Upper lobe of left lung (tissue), 6 donors: ENCODE measurements at regions not wholly inside any gene's neighbourhood (a gene's known extent, or its start where the extent isn't known, plus 50 kb on each side); places are given as distances from the start of the nearest gene placed in this dataset.

Experiments
- ATAC-seq, 2 donors: fragments of 200-7000 bp; cut with Tn5 transposase; one replicate each; pipeline ENCODE4 v1.9.1; 2022; ENCODE audit warnings: mild to moderate bottlenecking in 2 of 2, moderate library complexity in 2 of 2; ENCODE audit not compliant: low FRiP score in 2 of 2
- DNase-seq, 2 donors: peaks; one replicate each; pipeline ENCODE4 v3.0.0-alpha.2; 2019 to 2020
- H3K27ac ChIP-seq, 4 donors: fragments of 200-600 bp; sonication (generic); one replicate each; pipeline ENCODE4 v1.5.1; 2016 to 2019
- H3K27me3 ChIP-seq, 4 donors: fragments of 200-600 bp; sonication (generic); one replicate each; pipeline ENCODE4 v1.5.1; 2017 to 2019
- H3K36me3 ChIP-seq, 4 donors: fragments of 200-600 bp; sonication (generic); one replicate each; pipeline ENCODE4 v1.5.1; 2016 to 2019
- H3K4me1 ChIP-seq, 4 donors: fragments of 200-600 bp; sonication (generic); one replicate each; pipeline ENCODE4 v1.5.1; 2018 to 2019
- H3K4me3 ChIP-seq, 4 donors: fragments of 200-600 bp; sonication (generic); one replicate each; pipeline ENCODE4 v1.5.1; 2017 to 2019; ENCODE audit warnings: mild to moderate bottlenecking in 2 of 4, moderate library complexity in 1 of 4
- H3K9me3 ChIP-seq, 4 donors: fragments of 200-600 bp; sonication (generic); one replicate each; pipeline ENCODE4 v1.5.1; 2018 to 2019
- CTCF ChIP-seq, 6 experiments: fragments of 450-650 bp in 4 of 6; fragments of 200-600 bp in 2 of 6; sonication (generic) in 2 of 6; IDR thresholded peaks; one replicate each; pipeline ENCODE4 v1.5.1; 2016 to 2019; ENCODE audit warnings: antibody characterized with exemption in 6 of 6
- EP300 ChIP-seq, 4 donors: sonication (generic); formaldehyde crosslinking; IDR thresholded peaks; one replicate each; pipeline ENCODE4 v1.5.1; 2017; ENCODE audit warnings: antibody characterized with exemption in 4 of 4, control low read depth in 2 of 4
- POLR2A ChIP-seq, 4 donors: fragments of 450-650 bp; IDR thresholded peaks; one replicate each; pipeline ENCODE4 v1.5.1; 2016 to 2017; ENCODE audit warnings: antibody characterized with exemption in 4 of 4, mild to moderate bottlenecking in 2 of 4
- POLR2AphosphoS5 ChIP-seq, 2 donors: sonication (generic); formaldehyde crosslinking; IDR thresholded peaks; one replicate each; pipeline ENCODE4 v1.5.1; 2017; ENCODE audit warnings: antibody characterized with exemption in 2 of 2
- WGBS, 2 donors: methylation state at CpG; one replicate each; pipeline ENCODE4 v1.1.5; 2017 to 2018; 5-methylcytosine and 5-hydroxymethylcytosine counted together
- donor health status: DM: no; HTN: no; CAD: no; lungs with moderate emphysema.
- donor health status: DM: no; HTN: yes; CAD: no; lungs with severe emphysema.

GRCh38 chr10:85433248-85433647 is 933.3 kb downstream of the GRID1 start:
- Histone ChIP-seq H3K27ac (no peak overlapping the region), H3K4me3 (no peak overlapping the region), H3K27me3 (no peaks in the 10 kb centered on the region), H3K4me1 (no peaks in the 10 kb centered on the region), H3K9me3 (no peaks in the 10 kb centered on the region), H3K36me3 (no peaks in the 10 kb centered on the region)
- WGBS, 2 donors: 90 to 91% methylated on average over 7 of the region's 7 CpGs
- no peak for TF ChIP-seq EP300 (IDR thresholded peaks at IDR 0.05)
- TF ChIP-seq POLR2A (IDR thresholded peaks at IDR 0.05): no peak
- TF ChIP-seq CTCF (IDR thresholded peaks at IDR 0.05): no peak
- no peak for TF ChIP-seq POLR2AphosphoS5 (IDR thresholded peaks at IDR 0.05)
- DNase-seq (no peak), ATAC-seq (no peak)

GRCh38 chr10:85444868-85445267 is 921.7 kb downstream of the GRID1 start:
- Histone ChIP-seq H3K9me3 (no peaks in the 10 kb centered on the region), H3K27ac (no peak overlapping the region), H3K4me1 (no peaks in the 10 kb centered on the region), H3K27me3 (no peaks in the 10 kb centered on the region), H3K36me3 (no peaks in the 10 kb centered on the region), H3K4me3 (no peak overlapping the region)
- TF ChIP-seq POLR2AphosphoS5 (IDR thresholded peaks at IDR 0.05) (no peak), POLR2A (IDR thresholded peaks at IDR 0.05) (no peak), EP300 (IDR thresholded peaks at IDR 0.05) (no peak), CTCF (IDR thresholded peaks at IDR 0.05) (no peak)
- no peak for ATAC-seq
- 70 to 84% methylated on average over 2 of the region's 2 CpGs for WGBS, 2 donors
- DNase-seq: no peak

- Histone ChIP-seq H3K4me1 (no peaks in the 10 kb centered on the region), H3K27ac (no peak overlapping the region), H3K4me3 (no peak overlapping the region), H3K27me3 (no peaks in the 10 kb centered on the region), H3K36me3 (no peaks in the 10 kb centered on the region), H3K9me3 (no peaks in the 10 kb centered on the region)
- ATAC-seq: no peak
- no peak for TF ChIP-seq CTCF (IDR thresholded peaks at IDR 0.05)
- TF ChIP-seq POLR2AphosphoS5 (IDR thresholded peaks at IDR 0.05): no peak
- TF ChIP-seq POLR2A (IDR thresholded peaks at IDR 0.05): no peak
- no peak for TF ChIP-seq EP300 (IDR thresholded peaks at IDR 0.05)
- 60% methylated on average over 2 of the region's 2 CpGs for WGBS, 2 donors
- no peak for DNase-seq
Measured at GRCh38 chr10:85445702-85446101, 920.9 kb downstream of the GRID1 start.

DNA sequence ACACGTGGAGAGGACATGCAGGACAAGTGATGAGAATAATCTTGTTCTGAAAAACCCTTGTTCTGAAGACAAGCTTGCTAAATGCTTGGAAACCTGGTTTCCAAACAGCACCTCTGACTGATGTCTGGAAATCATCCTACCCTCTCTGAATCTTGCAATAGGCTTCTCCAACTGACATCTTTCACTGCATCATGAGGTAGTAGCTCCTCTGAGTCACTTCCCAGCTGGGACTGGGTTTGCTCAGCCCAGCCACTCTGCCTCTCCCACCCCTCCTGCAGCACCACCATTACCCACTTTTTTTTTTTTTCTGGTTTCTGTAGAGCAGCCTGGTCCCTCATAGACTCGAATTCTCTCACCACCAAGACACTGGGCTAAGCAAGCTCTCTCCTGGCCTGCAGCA is 919.8 kb downstream of the GRID1 start:
- ATAC-seq (no peak), DNase-seq (no peak)
- Histone ChIP-seq H3K4me1 (no peaks in the 10 kb centered on the region), H3K27me3 (no peaks in the 10 kb centered on the region), H3K27ac (no peak overlapping the region), H3K36me3 (no peaks in the 10 kb centered on the region), H3K4me3 (no peak overlapping the region), H3K9me3 (no peaks in the 10 kb centered on the region)
- TF ChIP-seq POLR2AphosphoS5 (IDR thresholded peaks at IDR 0.05): no peak
- no peak for TF ChIP-seq EP300 (IDR thresholded peaks at IDR 0.05)
- no peak for TF ChIP-seq CTCF (IDR thresholded peaks at IDR 0.05)
- TF ChIP-seq POLR2A (IDR thresholded peaks at IDR 0.05): no peak
- WGBS, 2 donors: 70 to 73% methylated on average over 2 of the region's 2 CpGs

GRCh38 chr10:85447690-85448089 is 918.9 kb downstream of the GRID1 start:
- DNase-seq (no peak), ATAC-seq (no peak)
- TF ChIP-seq CTCF (IDR thresholded peaks at IDR 0.05) (no peak), EP300 (IDR thresholded peaks at IDR 0.05) (no peak), POLR2A (IDR thresholded peaks at IDR 0.05) (no peak), POLR2AphosphoS5 (IDR thresholded peaks at IDR 0.05) (no peak)
- H3K4me1 ChIP-seq: no peaks in the 10 kb centered on the region
- H3K36me3 ChIP-seq: no peaks in the 10 kb centered on the region
- 62 to 80% methylated on average over 1 of the region's 1 CpG for WGBS, 2 donors
- no peak overlapping the region for H3K4me3 ChIP-seq
- H3K9me3 ChIP-seq: no peaks in the 10 kb centered on the region
- no peak overlapping the region for H3K27ac ChIP-seq
- no peaks in the 10 kb centered on the region for H3K27me3 ChIP-seq
